Heart left ventricle (tissue), 16 donors: ENCODE measurements at regions not wholly inside any gene's neighbourhood (a gene's known extent, or its start where the extent isn't known, plus 50 kb on each side); places are given as distances from the start of the nearest gene placed in this dataset.
A peak's percentile ranks its signal among the peaks of the same experiment; 100 is the strongest.

Experiments used
- ATAC-seq, 4 donors: fragments of 200-7000 bp; cut with Tn5 transposase; one replicate each; pipeline ENCODE4 v1.9.1; 2020 to 2022; ENCODE audit warnings: moderate library complexity in 4 of 4, mild to moderate bottlenecking in 3 of 4, moderate number of reproducible peaks in 1 of 4
- DNase-seq, 5 donors: peaks; one replicate each; pipeline ENCODE4 v3.0.0-alpha.2; 2020
- H3K27ac ChIP-seq, 12 donors: fragments of 200-600 bp; sonication (generic) in 4 of 12; one replicate each; pipeline versions ENCODE4 v1.5.0 to v1.8.0; 2016 to 2022; ENCODE audit warnings: mild to moderate bottlenecking in 2 of 12
- H3K27me3 ChIP-seq, 9 donors: fragments of 200-600 bp; sonication (generic) in 2 of 9; one replicate each; pipeline versions ENCODE4 v1.5.1 to v1.8.0; 2016 to 2022; ENCODE audit warnings: mild to moderate bottlenecking in 3 of 9
- H3K36me3 ChIP-seq, 9 donors: fragments of 200-600 bp; sonication (generic) in 2 of 9; one replicate each; pipeline versions ENCODE4 v1.5.0 to v1.8.0; 2018 to 2022; ENCODE audit warnings: mild to moderate bottlenecking in 2 of 9
- H3K4me1 ChIP-seq, 12 donors: fragments of 200-600 bp; sonication (generic) in 4 of 12; one replicate each; pipeline versions ENCODE4 v1.5.0 to v1.8.0; 2016 to 2022; ENCODE audit warnings: mild to moderate bottlenecking in 3 of 12
- H3K4me3 ChIP-seq, 12 donors: fragments of 200-600 bp; sonication (generic) in 4 of 12; one replicate each; pipeline versions ENCODE4 v1.5.0 to v1.8.0; 2017 to 2022; ENCODE audit warnings: mild to moderate bottlenecking in 9 of 12, moderate library complexity in 4 of 12
- H3K9me3 ChIP-seq, 12 donors: fragments of 200-600 bp; sonication (generic) in 4 of 12; one replicate each; pipeline versions ENCODE4 v1.5.0 to v1.8.0; 2016 to 2022; ENCODE audit warnings: mild to moderate bottlenecking in 1 of 12
- POLR2A ChIP-seq, 2 donors: fragments of 450-650 bp; IDR thresholded peaks; one replicate each; pipeline ENCODE4 v1.6.1; 2017; ENCODE audit warnings: antibody characterized with exemption in 2 of 2, mild to moderate bottlenecking in 2 of 2, moderate library complexity in 2 of 2
- WGBS, 4 donors: extraction: QIAGEN DNeasy Blood & Tissue Kit in 2 of 4; methylation state at CpG; one replicate each; pipeline versions ENCODE4 v1.1.5 to v1.1.7; 2013 to 2018; 5-methylcytosine and 5-hydroxymethylcytosine counted together
- intact Hi-C, 10 donors: fragments of 100-400 bp; cut with DNase I; formaldehyde crosslinking; loops; one replicate each; pipeline versions ENCODE4 v1.11.1 to v1.14.2; 2022
- TF ChIP-seq, protein P1 (sequence below), 12 donors: fragments of 200-600 bp; sonication (generic) in 4 of 12; IDR thresholded peaks; one replicate each; pipeline versions ENCODE4 v1.5.0 to v1.8.0; 2018 to 2022; ENCODE audit warnings: antibody characterized with exemption in 12 of 12, mild to moderate bottlenecking in 5 of 12
- donor health status: ischemic (EF 13 %, LVEDD 7.1; RV severe dilation, severe dysfunction).
- donor health status: healthy with polysubstance abuse.
- donor health status: DM: no; HTN: yes; CAD: no.
- donor health status: DM: no; HTN: no; CAD: no.
- donor health status: ischemic (EF 25% LVEDD 6.9; RV normal size, moderate dysfunction).
- donor health status: ischemic (EF 25% LVEDD 5.7; RV mildly dilated, moderate dysfunction).
- donor health status: healthy.
- donor health status: DM: yes; HTN: yes; CAD: no.
- donor health status: ischemic (EF 35%, LVEDD 5.7; RV mildly dilated, moderate dysfunction).
- donor health status: nonischemic (EF 11% LVEDD 7.7; RV severe dilation, severe dysfunction).
- donor health status: DM: yes; HTN: yes; CAD: no.
- donor health status: PGD.
- donor health status: ischemic (EF 29% LVEDD 5.4; RV normal size, mild dysfunction).
- donor health status: nonischemic (EF 23%, LVEDD 6.1; RV moderate dilation, normal function).

DNA sequence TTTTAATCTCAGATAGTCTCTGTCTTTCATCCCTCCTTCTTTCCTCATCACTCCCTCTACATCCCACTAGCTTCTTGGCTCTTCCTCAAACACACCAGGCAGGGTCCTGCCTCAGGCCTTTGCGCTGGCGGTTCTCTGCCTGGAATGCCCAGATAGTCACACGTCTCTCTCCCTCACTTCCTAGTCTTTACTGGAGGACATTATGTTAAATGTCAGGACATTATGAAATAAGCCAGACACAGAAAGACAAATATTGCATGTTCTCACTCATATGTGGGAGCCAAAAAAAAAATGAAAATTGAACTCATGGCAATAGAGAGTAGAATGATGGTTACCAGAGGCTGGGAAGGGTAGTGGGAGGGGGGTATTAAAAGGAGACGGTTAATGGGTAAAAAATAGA is 442.0 kb downstream of the MED13L start:
- intact Hi-C loops = no loop called here
- no peak for TF ChIP-seq POLR2A (IDR thresholded peaks at IDR 0.05)
- TF ChIP-seq, protein P1, sequence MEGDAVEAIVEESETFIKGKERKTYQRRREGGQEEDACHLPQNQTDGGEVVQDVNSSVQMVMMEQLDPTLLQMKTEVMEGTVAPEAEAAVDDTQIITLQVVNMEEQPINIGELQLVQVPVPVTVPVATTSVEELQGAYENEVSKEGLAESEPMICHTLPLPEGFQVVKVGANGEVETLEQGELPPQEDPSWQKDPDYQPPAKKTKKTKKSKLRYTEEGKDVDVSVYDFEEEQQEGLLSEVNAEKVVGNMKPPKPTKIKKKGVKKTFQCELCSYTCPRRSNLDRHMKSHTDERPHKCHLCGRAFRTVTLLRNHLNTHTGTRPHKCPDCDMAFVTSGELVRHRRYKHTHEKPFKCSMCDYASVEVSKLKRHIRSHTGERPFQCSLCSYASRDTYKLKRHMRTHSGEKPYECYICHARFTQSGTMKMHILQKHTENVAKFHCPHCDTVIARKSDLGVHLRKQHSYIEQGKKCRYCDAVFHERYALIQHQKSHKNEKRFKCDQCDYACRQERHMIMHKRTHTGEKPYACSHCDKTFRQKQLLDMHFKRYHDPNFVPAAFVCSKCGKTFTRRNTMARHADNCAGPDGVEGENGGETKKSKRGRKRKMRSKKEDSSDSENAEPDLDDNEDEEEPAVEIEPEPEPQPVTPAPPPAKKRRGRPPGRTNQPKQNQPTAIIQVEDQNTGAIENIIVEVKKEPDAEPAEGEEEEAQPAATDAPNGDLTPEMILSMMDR (IDR thresholded peaks at IDR 0.05) = no peak
- peaks cover 0 to 4% (median 0%) of the 10 kb centered on the region in 12 donors for H3K9me3 ChIP-seq
- no peaks in the 10 kb centered on the region for H3K4me1 ChIP-seq
- H3K4me3 ChIP-seq = no peak overlapping the region
- WGBS, 4 donors = 56 to 79% (median 67%) methylated on average over 4 of the region's 4 CpGs
- no peaks in the 10 kb centered on the region for H3K36me3 ChIP-seq
- DNase-seq (no peak), ATAC-seq (peak in 1 of 4 donors; percentile 50)
- H3K27me3 ChIP-seq = no peaks in the 10 kb centered on the region
- no peak overlapping the region for H3K27ac ChIP-seq

DNA sequence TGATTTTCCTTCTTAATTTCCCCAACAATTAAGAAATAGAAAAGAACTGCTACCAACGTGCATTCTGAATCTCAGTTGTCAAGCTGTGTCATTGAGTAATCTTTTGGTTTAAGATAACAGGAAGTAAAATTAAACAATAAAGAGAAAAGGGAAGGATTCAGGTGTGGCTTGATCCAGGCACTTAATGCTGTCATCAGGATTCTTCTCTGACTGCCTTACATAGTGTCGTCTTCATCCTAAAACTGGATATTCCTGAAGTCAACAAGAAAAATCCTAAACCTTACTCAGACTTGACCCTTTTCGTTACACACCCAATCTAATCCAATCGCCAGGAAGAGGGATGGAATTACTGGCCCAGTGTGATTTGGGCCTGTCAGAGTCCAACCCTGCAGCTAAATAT is 443.8 kb downstream of the MED13L start:
- H3K9me3 ChIP-seq = peaks cover 0 to 4% (median 0%) of the 10 kb centered on the region in 12 donors
- WGBS, 4 donors = 82 to 85% (median 83%) methylated on average over 4 of the region's 4 CpGs
- DNase-seq (no peak), ATAC-seq (no peak)
- H3K4me3 ChIP-seq = no peak overlapping the region
- no peaks in the 10 kb centered on the region for H3K36me3 ChIP-seq
- H3K4me1 ChIP-seq = peaks cover 0 to under 1% (median 0%) of the 10 kb centered on the region in 12 donors
- no peak for TF ChIP-seq POLR2A (IDR thresholded peaks at IDR 0.05)
- TF ChIP-seq, protein P1 (IDR thresholded peaks at IDR 0.05) = no peak
- intact Hi-C loops = no loop called here
- no peak overlapping the region for H3K27ac ChIP-seq
- H3K27me3 ChIP-seq = no peaks in the 10 kb centered on the region

DNA sequence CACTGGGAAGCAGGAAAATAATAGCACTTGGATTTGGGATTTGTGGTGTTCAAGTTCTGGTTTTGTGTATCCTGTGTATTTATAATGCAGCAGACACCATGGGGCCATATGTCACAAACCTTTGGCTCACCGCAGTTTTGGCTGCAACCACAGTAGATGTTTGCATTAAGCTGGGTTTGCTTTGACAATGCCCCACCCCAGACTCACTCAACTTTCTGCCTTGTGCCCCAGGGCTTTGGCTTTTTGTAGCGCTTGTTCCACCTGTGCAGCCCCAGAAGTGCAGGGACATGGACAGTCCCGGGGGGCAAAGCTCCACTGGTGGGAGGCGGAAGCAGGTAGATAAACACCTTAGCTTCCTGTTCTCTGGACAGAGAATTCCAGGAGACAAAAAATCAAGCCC is 446.9 kb downstream of the MED13L start:
- Histone ChIP-seq H3K27me3 (no peaks in the 10 kb centered on the region), H3K27ac (no peak overlapping the region), H3K4me3 (no peak overlapping the region), H3K4me1 (peaks cover 0 to 6% (median 0%) of the 10 kb centered on the region in 12 donors), H3K36me3 (no peaks in the 10 kb centered on the region), H3K9me3 (peaks cover 0 to 4% (median 0%) of the 10 kb centered on the region in 12 donors)
- DNase-seq (no peak), ATAC-seq (no peak)
- intact Hi-C loops = no loop called here
- WGBS, 4 donors = 85 to 92% (median 87%) methylated on average over 3 to 4 of the region's 4 CpGs
- TF ChIP-seq, protein P1 (IDR thresholded peaks at IDR 0.05) = no peak
- TF ChIP-seq POLR2A (IDR thresholded peaks at IDR 0.05) = no peak

DNA sequence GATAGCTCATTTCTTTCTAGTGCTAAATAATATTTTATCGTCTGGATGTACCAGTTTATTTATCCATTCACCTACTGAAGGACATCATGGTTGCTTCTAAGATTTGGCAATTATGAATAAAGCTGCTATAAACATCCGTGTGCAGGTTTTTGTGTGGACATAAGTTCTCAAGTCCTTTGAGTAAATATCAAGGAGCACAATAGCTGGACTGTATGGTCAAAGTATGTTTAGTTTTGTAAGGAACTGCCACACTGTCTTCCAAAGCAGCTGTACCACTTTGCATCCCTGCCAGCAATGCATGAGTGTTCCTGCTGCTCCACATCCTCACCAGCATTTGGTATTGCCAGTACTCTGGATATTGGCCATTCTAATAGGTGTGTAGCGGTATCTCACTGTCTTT is 447.4 kb downstream of the MED13L start:
- H3K9me3 ChIP-seq = peaks cover 0 to 7% (median 0%) of the 10 kb centered on the region in 12 donors
- intact Hi-C loops = no loop called here
- H3K27me3 ChIP-seq = no peaks in the 10 kb centered on the region
- H3K4me3 ChIP-seq = no peak overlapping the region
- DNase-seq (no peak), ATAC-seq (no peak)
- H3K36me3 ChIP-seq = no peaks in the 10 kb centered on the region
- 82 to 90% (median 87%) methylated on average over 3 of the region's 3 CpGs for WGBS, 4 donors
- H3K27ac ChIP-seq = no peak overlapping the region
- H3K4me1 ChIP-seq = peaks cover 0 to 6% (median 0%) of the 10 kb centered on the region in 12 donors
- TF ChIP-seq POLR2A (IDR thresholded peaks at IDR 0.05) = no peak
- TF ChIP-seq, protein P1 (IDR thresholded peaks at IDR 0.05) = no peak
